ENCODE measurements at regions not wholly inside any gene's neighbourhood (a gene's known extent, or its start where the extent isn't known, plus 50 kb on each side); places are given as distances from the start of the nearest gene placed in this dataset.

GRCh38 chr4:157655096-157655809 is 434.7 kb downstream of the GRIA2 start:
- DNase-seq = no peak

- no peak for DNase-seq
Measured at GRCh38 chr4:157643257-157643656, 422.7 kb downstream of the GRIA2 start.

GRCh38 chr4:157634057-157634456 is 413.5 kb downstream of the GRIA2 start:
- DNase-seq = no peak

GRCh38 chr4:157616741-157617472 is 396.4 kb downstream of the GRIA2 start:
- no peak for DNase-seq

- no peak for DNase-seq
Measured at GRCh38 chr4:157607996-157608395, 387.5 kb downstream of the GRIA2 start.

GRCh38 chr4:157600583-157600982 is 380.1 kb downstream of the GRIA2 start:
- no peak for DNase-seq

- DNase-seq = no peak
Measured at GRCh38 chr4:157591245-157591644, 370.7 kb downstream of the GRIA2 start.

- no peak for DNase-seq
Measured at GRCh38 chr4:157590679-157591078, 370.2 kb downstream of the GRIA2 start.

- no peak for DNase-seq
Measured at GRCh38 chr4:157587681-157588423, 367.3 kb downstream of the GRIA2 start.

GRCh38 chr4:157582141-157582540 is 361.6 kb downstream of the GRIA2 start:
- DNase-seq = no peak

- DNase-seq = no peak
Measured at GRCh38 chr4:157576671-157577217, 356.2 kb downstream of the GRIA2 start.

GRCh38 chr4:157575339-157575738 is 354.8 kb downstream of the GRIA2 start:
- DNase-seq = no peak

GRCh38 chr4:157574606-157575005 is 354.1 kb downstream of the GRIA2 start:
- no peak for DNase-seq

GRCh38 chr4:157572951-157573350 is 352.4 kb downstream of the GRIA2 start:
- no peak for DNase-seq

GRCh38 chr4:157572284-157572683 is 351.8 kb downstream of the GRIA2 start:
- no peak for DNase-seq

GRCh38 chr4:157564771-157565170 is 344.2 kb downstream of the GRIA2 start:
- DNase-seq = no peak

GRCh38 chr4:157564218-157564617 is 343.7 kb downstream of the GRIA2 start:
- no peak for DNase-seq

- no peak for DNase-seq
Measured at GRCh38 chr4:157558016-157558415, 337.5 kb downstream of the GRIA2 start.

- DNase-seq = no peak
Measured at GRCh38 chr4:157550028-157550427, 329.5 kb downstream of the GRIA2 start.

GRCh38 chr4:157527954-157528353 is 307.4 kb downstream of the GRIA2 start:
- no peak for DNase-seq

GRCh38 chr4:157521906-157522305 is 301.4 kb downstream of the GRIA2 start:
- no peak for DNase-seq

- no peak for DNase-seq
Measured at GRCh38 chr4:157514711-157515110, 294.2 kb downstream of the GRIA2 start.

GRCh38 chr4:157509341-157509740 is 288.8 kb downstream of the GRIA2 start:
- DNase-seq = no peak
